PC-3 (cell line): ENCODE measurements at regions not wholly inside any gene's neighbourhood (a gene's known extent, or its start where the extent isn't known, plus 50 kb on each side); places are given as distances from the start of the nearest gene placed in this dataset.

Source experiments
- CTCF ChIP-seq: fragments of 300-600 bp; sonication (generic); conservative IDR thresholded peaks from 2 replicates; pipeline ENCODE4 v1.5.1; 2017; ENCODE audit warnings: antibody characterized with exemption, low read depth, mild to moderate bottlenecking, low read length
- EZH2 ChIP-seq: fragments of 300-600 bp; sonication (generic); IDR thresholded peaks from one replicate; pipeline ENCODE4 v1.6.1; 2017; ENCODE audit warnings: antibody characterized with exemption, mild to moderate bottlenecking, low read length; ENCODE audit not compliant: unreplicated experiment

- TF ChIP-seq CTCF (no peak), EZH2 (no peak)
Measured at GRCh38 chr5:117055517-117055916, 480.9 kb upstream of the SEMA6A start.
